ENCODE measurements at regions not wholly inside any gene's neighbourhood (a gene's known extent, or its start where the extent isn't known, plus 50 kb on each side); places are given as distances from the start of the nearest gene placed in this dataset.

DNA sequence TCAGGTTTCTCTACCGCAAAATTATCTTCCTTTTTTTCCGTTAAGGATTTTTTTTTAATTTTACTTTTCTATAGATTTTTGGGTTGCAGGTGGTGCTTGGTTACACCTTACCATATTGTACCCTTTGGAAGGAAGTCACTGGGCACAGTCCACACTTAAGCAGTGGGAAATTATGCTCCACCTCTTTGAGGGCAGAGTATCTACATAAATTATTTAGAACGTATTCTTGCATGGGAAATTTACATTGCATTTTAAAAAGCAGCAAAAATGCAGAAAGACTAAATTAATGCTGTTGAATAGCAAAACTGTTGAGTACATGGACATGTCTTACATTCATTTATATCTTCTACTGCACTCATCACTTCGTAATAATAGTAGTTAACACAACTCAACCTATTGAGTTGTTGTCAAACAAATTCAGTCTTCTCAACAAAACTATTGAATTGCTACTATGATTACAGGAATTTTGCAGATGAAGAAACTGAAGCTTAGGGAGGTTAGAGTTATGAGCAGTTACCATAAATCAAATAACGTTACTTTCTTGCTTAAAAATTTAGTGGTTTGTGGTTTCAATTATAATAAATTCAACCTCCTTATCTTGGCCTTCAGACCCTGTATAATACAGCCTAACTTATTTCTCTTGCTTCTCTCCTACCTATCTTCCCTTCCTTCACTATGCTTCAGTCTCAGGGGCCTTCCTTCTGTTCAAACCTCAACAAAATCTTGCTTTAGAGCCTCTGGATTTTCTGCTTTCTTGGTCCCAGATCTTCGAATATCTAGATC, 97.4 kb upstream of the ARHGAP20 start:
- TF ChIP-seq, protein P1, sequence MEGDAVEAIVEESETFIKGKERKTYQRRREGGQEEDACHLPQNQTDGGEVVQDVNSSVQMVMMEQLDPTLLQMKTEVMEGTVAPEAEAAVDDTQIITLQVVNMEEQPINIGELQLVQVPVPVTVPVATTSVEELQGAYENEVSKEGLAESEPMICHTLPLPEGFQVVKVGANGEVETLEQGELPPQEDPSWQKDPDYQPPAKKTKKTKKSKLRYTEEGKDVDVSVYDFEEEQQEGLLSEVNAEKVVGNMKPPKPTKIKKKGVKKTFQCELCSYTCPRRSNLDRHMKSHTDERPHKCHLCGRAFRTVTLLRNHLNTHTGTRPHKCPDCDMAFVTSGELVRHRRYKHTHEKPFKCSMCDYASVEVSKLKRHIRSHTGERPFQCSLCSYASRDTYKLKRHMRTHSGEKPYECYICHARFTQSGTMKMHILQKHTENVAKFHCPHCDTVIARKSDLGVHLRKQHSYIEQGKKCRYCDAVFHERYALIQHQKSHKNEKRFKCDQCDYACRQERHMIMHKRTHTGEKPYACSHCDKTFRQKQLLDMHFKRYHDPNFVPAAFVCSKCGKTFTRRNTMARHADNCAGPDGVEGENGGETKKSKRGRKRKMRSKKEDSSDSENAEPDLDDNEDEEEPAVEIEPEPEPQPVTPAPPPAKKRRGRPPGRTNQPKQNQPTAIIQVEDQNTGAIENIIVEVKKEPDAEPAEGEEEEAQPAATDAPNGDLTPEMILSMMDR (IDR thresholded peaks at IDR 0.05; ENCODE audit: low read depth, low read length), result no peak

DNA sequence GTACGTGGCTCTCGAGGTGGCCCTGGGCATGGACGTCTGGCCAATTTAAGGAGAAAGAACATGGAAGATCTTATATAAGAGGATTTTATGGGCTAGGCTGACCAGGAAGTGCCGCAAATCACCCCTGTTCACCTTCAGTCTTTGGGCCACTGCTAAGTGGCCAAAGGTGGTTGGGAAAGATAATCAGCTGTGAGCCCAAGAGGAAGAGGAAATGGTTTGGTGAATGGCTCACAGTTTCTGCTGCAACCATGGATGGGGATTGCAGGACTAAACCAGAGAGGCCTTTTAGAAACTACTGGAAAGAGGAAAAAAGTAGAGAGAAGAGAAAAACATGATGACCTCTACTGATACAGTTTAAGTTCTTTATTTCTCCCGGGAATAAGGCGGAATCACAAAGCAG, 96.0 kb upstream of the ARHGAP20 start:
- TF ChIP-seq, protein P1 (IDR thresholded peaks at IDR 0.05; ENCODE audit: low read depth, low read length), result no peak

More for the DNA sequence above, 97.4 kb upstream of the ARHGAP20 start:
- no peak for DNase-seq (ENCODE audit: extremely low read depth, low read depth)

DNA sequence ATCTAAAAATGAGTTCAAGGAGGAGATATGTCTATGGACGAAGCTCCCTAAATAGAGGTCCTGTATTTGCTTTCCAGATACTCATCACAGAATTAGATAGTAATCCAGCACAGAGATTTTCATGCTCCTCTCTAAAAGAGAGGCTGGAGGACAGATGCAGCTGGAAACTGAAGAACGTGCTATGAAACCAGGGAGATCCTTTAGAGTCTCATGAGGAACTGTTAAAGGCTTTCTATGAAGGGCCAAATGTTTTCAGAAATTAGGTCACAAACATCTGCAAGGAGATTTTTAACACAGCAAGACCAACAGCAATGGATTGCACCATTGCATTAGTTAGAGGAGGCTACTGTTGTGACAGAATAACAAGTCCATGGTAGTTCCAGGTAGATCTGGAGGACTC, 95.6 kb upstream of the ARHGAP20 start:
- TF ChIP-seq, protein P1 (IDR thresholded peaks at IDR 0.05; ENCODE audit: low read depth, low read length), result no peak
- DNase-seq (ENCODE audit: extremely low read depth, low read depth), result no peak

More for the DNA sequence above, 96.0 kb upstream of the ARHGAP20 start:
- DNase-seq (ENCODE audit: extremely low read depth, low read depth), result no peak

DNA sequence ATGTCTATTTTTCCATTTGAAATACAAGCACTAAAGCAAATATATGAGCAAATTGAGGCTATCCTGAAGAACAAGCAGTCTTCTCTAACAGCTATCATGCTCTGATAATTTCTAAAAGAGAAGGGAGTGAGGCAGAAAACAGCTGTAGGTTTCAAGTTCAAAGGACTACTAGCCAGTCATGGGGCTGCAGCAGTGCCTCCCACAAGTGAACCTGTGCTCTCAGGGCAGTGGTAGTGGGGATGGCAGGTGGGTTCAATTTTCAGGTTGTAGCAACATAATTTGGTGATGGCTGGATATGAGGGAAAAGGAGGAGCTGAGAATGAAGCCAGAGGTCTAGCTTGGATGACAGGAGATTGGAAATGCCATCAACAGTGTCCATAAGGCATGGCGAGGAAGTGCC, 93.5 kb upstream of the ARHGAP20 start:
- TF ChIP-seq, protein P1 (IDR thresholded peaks at IDR 0.05; ENCODE audit: low read depth, low read length), result no peak
- DNase-seq (ENCODE audit: extremely low read depth, low read depth), result no peak

DNA sequence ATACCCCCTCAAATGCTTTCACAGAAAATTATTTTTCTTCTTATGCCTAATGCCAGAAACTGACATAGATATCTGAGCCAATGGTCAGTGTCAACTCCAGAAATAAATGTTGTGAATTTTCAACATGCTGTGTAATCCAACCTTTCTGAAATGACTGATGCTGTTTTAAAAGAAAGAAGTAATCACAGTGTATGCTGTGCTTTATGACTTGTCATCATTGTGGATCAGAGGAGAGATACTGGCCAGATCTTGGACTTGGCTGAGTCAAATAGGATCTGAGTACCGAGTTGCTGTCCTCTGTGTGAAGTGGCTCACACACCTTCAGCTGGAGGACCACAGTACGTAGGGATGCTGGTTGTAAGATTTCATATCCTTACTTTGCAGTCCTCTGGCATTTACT, 89.9 kb upstream of the ARHGAP20 start:
- DNase-seq (ENCODE audit: extremely low read depth, low read depth), result no peak
- TF ChIP-seq, protein P1 (IDR thresholded peaks at IDR 0.05; ENCODE audit: low read depth, low read length), result no peak

DNA sequence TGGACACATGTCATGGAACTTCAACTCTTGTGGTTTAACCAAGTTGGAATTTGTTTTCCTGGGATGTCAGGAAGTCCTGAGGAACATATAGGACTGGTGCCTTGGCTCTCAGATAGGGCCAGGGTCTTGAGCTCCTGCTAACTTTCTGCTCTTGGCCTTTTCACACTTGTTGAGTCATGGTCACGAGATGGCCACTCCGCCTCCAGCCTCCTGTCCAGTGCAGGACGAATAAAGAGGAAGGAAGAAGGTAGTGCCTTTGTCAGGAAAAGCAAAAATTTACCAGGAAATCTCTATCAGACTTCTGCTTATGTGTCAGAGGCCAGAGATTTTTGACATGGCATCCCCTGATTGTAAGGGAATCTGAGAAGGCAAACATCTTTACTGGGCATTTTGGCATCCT, 89.1 kb upstream of the ARHGAP20 start:
- DNase-seq (ENCODE audit: extremely low read depth, low read depth), result no peak
- TF ChIP-seq, protein P1 (IDR thresholded peaks at IDR 0.05; ENCODE audit: low read depth, low read length), result no peak

DNA sequence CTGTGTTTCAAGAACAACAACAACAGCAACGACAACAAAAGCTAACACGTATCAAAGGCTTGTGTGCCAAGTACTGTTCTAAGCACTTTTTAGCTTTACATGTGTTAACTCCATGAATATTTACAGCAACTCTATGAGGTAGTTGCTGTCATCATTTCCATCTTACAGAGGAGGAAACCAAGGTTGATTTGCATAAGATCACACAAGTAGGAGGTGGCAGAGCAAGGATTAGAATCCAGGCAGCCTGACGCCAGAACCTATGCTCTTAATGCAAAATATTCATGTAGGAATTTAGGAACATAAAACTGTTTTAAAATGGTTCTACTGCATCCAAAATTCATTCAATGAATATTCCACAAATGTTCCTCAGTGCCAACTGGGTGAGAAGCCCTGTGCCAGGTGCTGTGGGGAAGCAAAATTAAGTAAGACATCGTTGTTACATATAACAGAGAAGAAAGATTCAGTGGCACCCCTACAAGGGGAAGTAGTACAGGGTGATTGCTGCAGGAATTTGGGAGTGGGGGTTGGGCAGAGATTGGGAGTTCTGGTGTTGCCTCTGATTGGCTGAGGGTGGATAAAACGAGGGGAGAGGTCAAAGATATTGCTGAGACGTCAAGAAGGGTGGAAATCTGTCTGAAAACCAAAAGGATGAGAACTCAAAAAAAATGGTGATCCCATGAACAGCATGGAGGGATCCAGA, 86.1 kb upstream of the ARHGAP20 start:
- TF ChIP-seq, protein P1 (IDR thresholded peaks at IDR 0.05; ENCODE audit: low read depth, low read length), result no peak
- no peak for DNase-seq (ENCODE audit: extremely low read depth, low read depth)
